Neural progenitor cell (in vitro differentiated cells): ENCODE measurements at regions not wholly inside any gene's neighbourhood (a gene's known extent, or its start where the extent isn't known, plus 50 kb on each side); places are given as distances from the start of the nearest gene placed in this dataset.
"Not testable (repeated sequence)": the region's sequence is repeated elsewhere in the genome, so short reads cannot be mapped to it uniquely, and the experiment has no call there.

Source experiments
- EZH2 ChIP-seq: fragments of 200-600 bp; sonication (generic); IDR thresholded peaks from 2 replicates; pipeline ENCODE4 v1.6.1; 2017; ENCODE audit warnings: antibody characterized with exemption, mild to moderate bottlenecking, moderate library complexity
- EZH2phosphoT487 ChIP-seq: fragments of 200-600 bp; sonication (generic); IDR thresholded peaks from 2 replicates; pipeline ENCODE4 v1.6.1; 2017; ENCODE audit warnings: antibody characterized with exemption
- TF ChIP-seq, protein P1 (sequence below): fragments of 200-600 bp; sonication (generic); IDR thresholded peaks from 2 replicates; pipeline ENCODE4 v1.5.1; 2017; ENCODE audit warnings: antibody characterized with exemption, mild to moderate bottlenecking

DNA sequence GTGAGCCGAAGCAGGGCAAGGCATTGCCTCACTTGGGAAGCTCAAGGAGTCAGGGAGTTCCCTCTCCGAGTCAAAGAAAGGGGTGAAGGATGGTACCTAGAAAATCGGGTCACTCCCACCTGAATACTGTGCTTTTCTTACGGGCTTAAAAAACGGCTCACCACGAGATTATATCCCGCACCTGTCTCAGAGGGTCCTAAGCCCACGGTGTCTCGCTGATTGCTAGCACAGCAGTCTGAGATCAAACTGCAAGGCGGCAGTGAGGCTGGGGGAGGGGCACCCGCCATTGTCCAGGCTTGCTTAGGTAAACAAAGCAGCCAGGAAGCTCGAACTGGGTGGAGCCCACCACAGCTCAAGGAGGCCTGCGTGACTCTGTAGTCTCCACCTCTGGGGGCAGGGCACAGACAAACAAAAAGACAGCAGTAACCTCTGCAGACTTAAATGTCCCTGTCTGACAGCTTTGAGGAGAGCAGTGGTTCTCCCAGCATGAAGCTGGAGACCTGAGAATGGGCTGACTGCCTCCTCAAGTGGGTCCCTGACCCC lies 254.7 kb downstream of the FOXD4L6 start:
- TF ChIP-seq, protein P1, sequence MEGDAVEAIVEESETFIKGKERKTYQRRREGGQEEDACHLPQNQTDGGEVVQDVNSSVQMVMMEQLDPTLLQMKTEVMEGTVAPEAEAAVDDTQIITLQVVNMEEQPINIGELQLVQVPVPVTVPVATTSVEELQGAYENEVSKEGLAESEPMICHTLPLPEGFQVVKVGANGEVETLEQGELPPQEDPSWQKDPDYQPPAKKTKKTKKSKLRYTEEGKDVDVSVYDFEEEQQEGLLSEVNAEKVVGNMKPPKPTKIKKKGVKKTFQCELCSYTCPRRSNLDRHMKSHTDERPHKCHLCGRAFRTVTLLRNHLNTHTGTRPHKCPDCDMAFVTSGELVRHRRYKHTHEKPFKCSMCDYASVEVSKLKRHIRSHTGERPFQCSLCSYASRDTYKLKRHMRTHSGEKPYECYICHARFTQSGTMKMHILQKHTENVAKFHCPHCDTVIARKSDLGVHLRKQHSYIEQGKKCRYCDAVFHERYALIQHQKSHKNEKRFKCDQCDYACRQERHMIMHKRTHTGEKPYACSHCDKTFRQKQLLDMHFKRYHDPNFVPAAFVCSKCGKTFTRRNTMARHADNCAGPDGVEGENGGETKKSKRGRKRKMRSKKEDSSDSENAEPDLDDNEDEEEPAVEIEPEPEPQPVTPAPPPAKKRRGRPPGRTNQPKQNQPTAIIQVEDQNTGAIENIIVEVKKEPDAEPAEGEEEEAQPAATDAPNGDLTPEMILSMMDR: not testable (repeated sequence)
- TF ChIP-seq EZH2, EZH2phosphoT487: not testable (repeated sequence)
